CD4-positive, alpha-beta T cell treated with Interleukin-2 at 100 ng/mL for 4 hours (primary cell): ENCODE measurements at regions not wholly inside any gene's neighbourhood (a gene's known extent, or its start where the extent isn't known, plus 50 kb on each side); places are given as distances from the start of the nearest gene placed in this dataset.
"Not testable (repeated sequence)": the region's sequence is repeated elsewhere in the genome, so short reads cannot be mapped to it uniquely, and the experiment has no call there.

Experiments
- DNase-seq: peaks from one replicate; pipeline ENCODE4 v3.0.0-alpha.2; 2020; ENCODE audit warnings: low spot score

GRCh38 chr14:49367696-49368095, 218.5 kb downstream of the RPS29 start:
- no peak for DNase-seq

DNA sequence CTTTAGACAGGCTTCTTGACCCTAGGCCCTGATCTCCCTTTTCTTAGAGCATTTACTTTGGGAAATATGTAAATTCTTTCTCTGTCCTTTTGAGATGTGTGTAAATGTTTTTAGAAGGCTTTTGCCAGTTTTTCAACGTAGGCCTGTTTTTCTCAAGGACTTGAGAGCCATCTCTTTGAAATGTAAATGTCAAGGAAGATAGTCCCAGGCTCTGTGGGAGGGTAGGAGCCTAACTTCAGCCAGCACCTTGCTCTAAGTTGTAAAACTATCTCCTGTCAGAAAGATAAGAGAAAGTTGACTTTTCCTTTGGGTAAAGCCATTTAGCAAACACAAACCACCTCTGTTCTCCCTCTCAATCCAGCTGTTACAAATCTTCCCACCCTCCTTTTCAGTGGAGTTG, 219.8 kb downstream of the RPS29 start:
- DNase-seq: no peak

- DNase-seq: no peak
These were observed 221.4 kb downstream of the RPS29 start for GRCh38 chr14:49364752-49365117.

DNA sequence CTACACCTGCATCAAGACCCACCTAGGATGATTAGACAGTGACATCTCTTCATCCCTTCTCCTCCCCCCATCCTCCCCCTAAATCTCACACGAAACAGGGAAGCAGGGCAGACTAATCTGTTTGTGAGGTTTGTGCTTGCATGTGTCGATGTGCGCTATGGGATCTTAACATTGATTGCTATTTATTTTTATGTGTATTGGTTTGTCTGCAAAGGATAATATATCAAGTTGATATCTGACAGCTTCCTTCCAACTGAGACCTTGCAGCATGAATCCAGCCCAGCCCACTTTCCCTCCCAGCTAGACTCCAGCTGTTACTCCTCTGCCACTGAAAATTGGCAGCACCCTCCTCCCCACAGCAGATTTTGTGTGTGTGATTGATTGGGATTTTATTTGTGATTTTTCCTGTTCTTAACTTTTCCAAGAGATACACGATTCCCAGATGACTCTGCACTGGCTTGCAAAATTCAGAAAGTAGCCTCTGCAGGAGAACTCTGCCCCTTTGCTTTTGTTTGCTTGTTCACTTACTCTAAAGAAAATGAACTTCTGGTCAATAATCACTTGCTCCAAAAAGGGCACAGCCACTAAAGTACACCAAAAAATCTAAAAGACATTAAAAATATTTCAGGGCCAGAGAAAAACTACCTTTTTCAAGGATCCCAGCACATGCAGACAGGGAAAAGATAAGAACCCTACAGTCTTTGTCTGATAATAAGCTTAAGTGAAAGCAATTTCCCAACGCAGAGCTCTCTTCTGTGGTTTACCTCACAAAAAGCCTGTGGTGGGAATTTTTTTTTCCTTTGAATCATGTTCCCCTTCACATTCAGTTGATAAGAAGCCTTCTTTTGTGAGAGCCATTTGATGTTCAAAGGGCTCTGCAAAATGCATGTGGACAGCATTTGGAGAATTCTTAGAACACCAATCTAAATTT, 222.1 kb downstream of the RPS29 start:
- DNase-seq: no peak

- no peak for DNase-seq
These were observed 223.3 kb downstream of the RPS29 start for GRCh38 chr14:49362916-49363315.

- no peak for DNase-seq
These were observed 247.1 kb downstream of the RPS29 start for GRCh38 chr14:49339130-49339529.

DNA sequence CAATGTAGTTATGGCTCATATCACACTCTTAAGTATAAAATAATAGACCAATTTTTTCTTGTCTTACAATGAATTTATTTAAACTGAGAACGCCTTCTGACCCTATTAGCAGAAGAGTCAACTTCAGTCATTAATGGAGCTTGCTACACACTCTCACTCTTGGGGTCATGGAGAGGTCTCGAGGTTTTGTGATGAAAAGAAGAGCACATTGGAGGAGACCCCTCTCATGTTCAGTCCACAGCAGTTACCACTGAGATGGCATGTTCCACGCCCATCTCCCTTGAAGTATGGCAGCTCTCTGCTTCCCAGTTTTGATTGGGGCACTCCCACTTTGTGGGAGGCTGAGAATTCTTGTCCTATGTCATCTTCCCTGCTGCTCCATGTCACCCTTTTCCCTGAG, 266.4 kb downstream of the RPS29 start:
- no peak for DNase-seq

GRCh38 chr14:49315570-49315969, 270.6 kb downstream of the RPS29 start:
- no peak for DNase-seq

DNA sequence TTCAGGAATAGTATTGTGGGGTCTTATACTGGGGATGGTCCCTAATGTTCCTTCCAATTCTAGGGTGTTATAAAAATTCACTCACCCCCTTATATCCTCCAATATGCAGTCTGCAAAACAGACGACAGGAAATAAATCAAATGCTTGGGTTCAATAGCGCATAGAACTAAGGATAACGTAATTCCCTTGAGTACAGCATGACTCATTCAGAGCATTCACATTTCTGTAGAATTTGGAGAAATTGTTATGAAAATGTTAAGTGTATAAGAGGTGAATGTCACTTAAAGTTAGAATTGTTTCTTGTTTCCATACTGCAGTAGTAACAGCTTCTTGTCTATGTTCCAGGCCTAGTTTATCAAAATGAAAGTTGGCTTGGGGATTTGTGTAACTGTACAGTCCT, 271.4 kb downstream of the RPS29 start:
- DNase-seq: no peak

DNA sequence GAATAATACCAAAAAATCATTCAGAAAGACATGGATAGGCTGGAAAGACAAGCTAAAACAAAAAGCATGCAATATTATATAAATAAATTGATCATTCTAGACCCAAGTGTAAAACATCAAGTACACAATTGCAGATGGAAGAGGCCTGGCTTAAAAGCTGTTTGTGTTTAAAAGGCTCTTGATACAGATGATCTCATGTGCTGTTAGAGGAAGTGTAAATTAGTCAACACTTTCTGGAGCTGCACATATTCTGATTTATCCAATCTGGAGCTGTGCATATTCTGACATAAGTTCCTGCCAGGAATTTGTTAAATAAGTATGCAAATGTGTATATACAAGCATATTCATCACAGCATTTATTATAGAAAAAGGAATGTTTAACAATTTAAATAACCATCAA, 273.1 kb downstream of the RPS29 start:
- no peak for DNase-seq

- DNase-seq: no peak
These were observed 275.9 kb downstream of the RPS29 start for GRCh38 chr14:49310298-49310697.

DNA sequence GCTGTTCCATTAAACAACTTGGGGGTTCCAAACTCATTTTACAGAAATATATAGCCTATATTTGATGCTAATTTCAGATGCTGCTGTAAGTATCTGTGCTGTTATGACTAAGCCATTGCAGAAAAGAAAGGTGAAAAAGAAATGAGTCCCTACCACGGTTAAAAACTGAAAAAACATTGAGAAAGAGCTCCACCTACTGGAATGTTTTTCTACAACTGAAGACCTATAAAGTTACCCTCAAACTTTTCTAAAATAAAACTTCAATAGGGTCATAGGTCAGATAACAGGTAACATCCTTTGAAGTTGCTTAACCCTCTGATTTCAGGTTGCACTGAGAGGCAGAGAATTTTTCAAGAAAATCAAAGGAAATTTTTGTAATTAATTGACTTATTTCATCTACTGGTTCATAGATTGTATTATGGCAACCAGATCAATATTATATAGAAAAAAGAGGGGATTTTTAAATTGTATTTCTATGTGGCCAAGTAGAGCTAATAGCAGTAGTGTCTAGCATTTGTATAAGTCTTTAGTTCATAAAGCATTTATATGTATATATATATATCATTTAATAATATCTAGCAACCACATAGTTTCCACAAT, 279.9 kb downstream of the RPS29 start:
- no peak for DNase-seq

DNA sequence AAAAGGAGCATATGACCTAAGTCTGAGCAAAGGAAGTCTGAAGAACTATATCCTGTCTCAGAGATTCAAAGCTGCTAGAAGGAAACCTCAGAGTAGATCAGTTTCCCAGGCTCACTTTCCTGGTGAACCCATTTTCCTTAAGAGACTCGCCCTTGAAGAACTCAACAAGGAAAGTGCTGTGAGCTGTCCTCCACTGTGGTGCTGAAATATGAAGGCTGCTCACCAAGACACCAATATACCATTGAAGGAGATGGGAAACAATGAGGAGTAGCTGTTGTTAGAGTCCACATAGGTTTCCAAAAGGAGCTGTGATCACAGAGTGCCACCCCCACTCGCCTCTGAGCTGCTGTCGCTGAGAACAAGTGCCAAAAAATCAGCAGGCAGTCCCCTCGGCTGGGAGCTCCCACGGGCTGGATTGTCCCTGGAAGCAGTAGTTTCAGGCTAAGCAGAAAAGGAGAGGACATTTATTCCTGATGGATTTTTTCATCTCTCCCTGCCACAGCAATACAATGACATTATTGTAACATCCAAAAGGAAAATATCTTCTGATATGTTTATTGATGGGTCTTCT, 282.1 kb downstream of the RPS29 start:
- no peak for DNase-seq

- no peak for DNase-seq
These were observed 289.1 kb downstream of the RPS29 start for GRCh38 chr14:49297102-49297501.

GRCh38 chr14:49294621-49295148, 291.5 kb downstream of the RPS29 start:
- no peak for DNase-seq

- no peak for DNase-seq
These were observed 299.2 kb downstream of the RPS29 start for GRCh38 chr14:49287004-49287403.

GRCh38 chr14:49286257-49286983, 299.8 kb downstream of the RPS29 start:
- no peak for DNase-seq

GRCh38 chr14:49280566-49280965, 305.6 kb downstream of the RPS29 start:
- no peak for DNase-seq

DNA sequence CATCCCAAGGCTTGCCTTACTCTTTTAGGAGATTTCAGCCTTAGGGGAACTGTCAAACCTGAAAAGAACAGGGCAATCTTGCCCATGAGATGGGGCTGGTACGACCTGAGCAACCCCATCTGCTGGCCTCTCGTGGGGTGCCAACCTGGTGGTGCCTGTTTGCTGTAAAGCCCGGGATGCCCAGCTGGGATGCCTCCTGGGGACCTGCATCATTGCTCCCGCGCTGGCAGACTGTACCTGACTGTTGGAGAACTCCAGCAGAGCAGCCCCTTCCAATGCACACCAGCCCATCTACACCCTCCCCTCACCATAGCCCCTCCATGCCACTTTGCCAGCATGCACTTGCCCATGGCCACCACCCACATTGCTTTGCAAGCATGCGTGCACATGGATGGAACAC, 335.7 kb downstream of the RPS29 start:
- DNase-seq: no peak

GRCh38 chr14:49250109-49250508, 336.1 kb downstream of the RPS29 start:
- no peak for DNase-seq

DNA sequence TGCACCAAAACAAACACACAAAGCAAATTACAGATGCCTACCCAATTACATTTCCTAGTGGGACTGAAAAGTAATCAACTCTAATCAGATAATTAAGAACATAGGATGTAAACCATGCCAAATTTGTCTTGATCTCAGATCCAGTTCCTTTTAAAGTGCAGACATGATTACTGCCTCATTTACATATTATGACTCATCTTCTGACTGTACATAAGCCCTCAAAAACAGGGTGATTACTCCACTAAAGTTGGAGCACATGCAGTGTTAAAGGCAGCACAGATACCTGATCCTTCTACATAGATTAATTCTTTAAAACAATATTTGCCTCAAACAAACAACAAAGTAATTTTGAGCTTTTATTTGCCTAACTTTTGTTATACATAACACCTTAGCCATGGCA, 337.2 kb downstream of the RPS29 start:
- no peak for DNase-seq

DNA sequence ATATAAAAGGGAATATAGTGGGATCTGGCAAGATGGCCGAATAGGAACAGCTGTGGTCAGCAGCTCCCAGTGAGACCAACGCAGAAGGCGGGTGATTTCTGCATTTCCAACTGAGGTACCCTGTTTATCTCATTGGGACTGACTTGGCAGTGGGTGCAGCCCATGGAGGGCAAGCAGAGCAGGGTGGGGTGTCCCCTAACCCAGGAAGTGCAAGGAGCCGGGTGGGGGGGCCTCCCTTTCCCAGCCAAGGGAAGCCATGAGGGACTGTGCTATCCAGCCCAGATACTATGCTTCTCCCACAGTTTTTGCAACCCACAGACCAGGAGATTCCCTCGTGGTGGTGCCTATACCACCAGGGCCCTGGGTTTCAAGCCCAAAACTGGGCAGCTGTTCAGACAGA, 342.4 kb downstream of the RPS29 start:
- not testable (repeated sequence) for DNase-seq
